Kidney epithelial cell (primary cell): ENCODE measurements at regions not wholly inside any gene's neighbourhood (a gene's known extent, or its start where the extent isn't known, plus 50 kb on each side); places are given as distances from the start of the nearest gene placed in this dataset.

Source experiments
- DNase-seq: peaks from one replicate; pipeline ENCODE4 v3.0.0-alpha.2; 2010; ENCODE audit warnings: low read depth
- H3K27me3 ChIP-seq: 2 replicates; pipeline ENCODE4 v1.6.0; 2011; ENCODE audit warnings: low read length; ENCODE audit not compliant: control insufficient read depth, insufficient read depth
- H3K36me3 ChIP-seq: 2 replicates; pipeline ENCODE4 v1.5.1; 2011; ENCODE audit warnings: low read length; ENCODE audit not compliant: control insufficient read depth, insufficient read depth
- H3K4me3 ChIP-seq: 2 replicates; pipeline ENCODE4 v1.5.1; 2011; ENCODE audit warnings: low read depth, mild to moderate bottlenecking, control low read depth, low read length
- TF ChIP-seq, protein P1 (sequence below): IDR thresholded peaks from 2 replicates; pipeline ENCODE4 v1.5.1; 2011; ENCODE audit warnings: mild to moderate bottlenecking, moderate library complexity, low read length, control low read depth, inconsistent platforms; ENCODE audit not compliant: insufficient read depth, poor library complexity, severe bottlenecking

DNA sequence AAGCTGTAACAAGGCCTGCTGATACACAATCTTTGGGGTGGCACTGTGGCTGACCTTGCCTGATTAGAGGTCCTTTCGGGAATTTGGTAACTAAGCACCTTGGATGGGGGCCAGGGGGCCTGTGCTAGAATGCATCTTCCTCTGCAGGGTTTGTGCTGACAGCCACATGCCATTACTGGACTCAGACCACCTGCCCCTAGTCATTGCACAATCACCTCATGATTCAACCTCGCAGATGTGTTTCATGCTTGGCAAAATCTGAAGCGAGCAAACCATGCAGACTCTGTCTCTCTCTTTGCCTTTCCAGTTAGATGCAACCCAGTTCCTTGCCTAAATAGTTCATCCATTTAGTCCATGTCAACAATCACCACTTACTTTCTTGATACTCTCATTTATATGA lies 96.5 kb upstream of the ERCC6L2 start:
- TF ChIP-seq, protein P1, sequence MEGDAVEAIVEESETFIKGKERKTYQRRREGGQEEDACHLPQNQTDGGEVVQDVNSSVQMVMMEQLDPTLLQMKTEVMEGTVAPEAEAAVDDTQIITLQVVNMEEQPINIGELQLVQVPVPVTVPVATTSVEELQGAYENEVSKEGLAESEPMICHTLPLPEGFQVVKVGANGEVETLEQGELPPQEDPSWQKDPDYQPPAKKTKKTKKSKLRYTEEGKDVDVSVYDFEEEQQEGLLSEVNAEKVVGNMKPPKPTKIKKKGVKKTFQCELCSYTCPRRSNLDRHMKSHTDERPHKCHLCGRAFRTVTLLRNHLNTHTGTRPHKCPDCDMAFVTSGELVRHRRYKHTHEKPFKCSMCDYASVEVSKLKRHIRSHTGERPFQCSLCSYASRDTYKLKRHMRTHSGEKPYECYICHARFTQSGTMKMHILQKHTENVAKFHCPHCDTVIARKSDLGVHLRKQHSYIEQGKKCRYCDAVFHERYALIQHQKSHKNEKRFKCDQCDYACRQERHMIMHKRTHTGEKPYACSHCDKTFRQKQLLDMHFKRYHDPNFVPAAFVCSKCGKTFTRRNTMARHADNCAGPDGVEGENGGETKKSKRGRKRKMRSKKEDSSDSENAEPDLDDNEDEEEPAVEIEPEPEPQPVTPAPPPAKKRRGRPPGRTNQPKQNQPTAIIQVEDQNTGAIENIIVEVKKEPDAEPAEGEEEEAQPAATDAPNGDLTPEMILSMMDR = no peak
- H3K4me3 ChIP-seq = no peak overlapping the region
- no peaks in the 10 kb centered on the region for H3K36me3 ChIP-seq
- H3K27me3 ChIP-seq = no peaks in the 10 kb centered on the region
- DNase-seq = peak; percentile 74

DNA sequence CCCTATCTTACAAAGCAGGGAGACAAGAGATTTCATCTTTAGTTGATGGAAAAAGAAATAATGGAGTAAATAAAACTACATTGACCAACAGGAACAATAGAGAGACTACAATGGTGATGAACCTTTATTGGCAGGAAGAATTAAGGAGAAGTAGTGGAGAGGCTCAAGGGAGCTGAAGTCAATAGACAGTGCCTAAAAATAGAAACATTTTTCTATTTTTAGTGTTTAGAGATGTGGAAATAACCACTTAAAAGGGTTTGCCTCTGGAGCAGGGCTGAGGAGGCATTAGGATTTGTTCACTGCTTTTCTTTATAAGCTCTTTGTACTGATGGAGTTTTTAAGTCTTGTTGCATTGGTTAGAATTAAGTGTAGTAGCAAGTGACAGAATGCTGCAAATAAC lies 98.4 kb upstream of the ERCC6L2 start:
- H3K36me3 ChIP-seq = no peaks in the 10 kb centered on the region
- TF ChIP-seq, protein P1 = no peak
- no peak overlapping the region for H3K4me3 ChIP-seq
- no peak for DNase-seq
- no peaks in the 10 kb centered on the region for H3K27me3 ChIP-seq

DNA sequence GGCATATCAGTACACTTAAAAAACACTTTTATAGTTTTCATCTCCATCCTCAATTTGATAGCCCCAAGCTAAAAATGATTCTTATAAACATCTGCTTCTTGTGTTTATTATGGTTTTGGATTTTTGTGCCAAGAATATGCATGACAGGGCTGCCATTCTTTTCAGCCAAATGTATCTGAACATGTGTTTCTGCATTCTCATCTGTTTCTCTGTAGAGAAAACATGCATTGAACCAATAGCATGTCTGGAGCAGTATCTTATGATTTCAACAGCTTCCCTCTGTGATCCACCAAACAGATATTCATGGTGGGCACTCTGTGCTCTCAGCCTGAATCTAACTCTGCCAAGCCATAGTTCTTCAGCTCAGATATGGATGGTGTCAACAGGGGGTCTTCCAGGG lies 99.3 kb upstream of the ERCC6L2 start:
- DNase-seq = no peak
- H3K27me3 ChIP-seq = no peaks in the 10 kb centered on the region
- no peaks in the 10 kb centered on the region for H3K36me3 ChIP-seq
- TF ChIP-seq, protein P1 = no peak
- no peak overlapping the region for H3K4me3 ChIP-seq

DNA sequence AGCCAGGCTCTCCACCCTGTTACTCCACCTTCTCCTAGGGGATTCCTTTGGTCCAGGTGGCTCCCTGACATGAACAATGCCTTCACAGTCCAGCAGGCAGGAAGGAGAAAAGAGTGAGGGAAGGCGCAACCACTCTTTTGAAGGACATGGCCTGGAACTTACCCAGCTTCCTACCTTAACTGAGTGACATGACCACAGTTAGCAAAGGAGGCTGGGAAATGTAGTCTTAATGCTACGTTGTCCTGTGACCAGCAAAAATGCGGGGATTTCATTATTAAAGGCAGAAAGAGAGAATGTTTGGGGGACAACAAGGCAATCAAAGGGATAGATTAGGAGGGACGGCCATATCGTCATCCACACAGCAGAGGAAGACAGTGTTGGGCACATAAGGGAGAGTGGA lies 100.3 kb upstream of the ERCC6L2 start:
- TF ChIP-seq, protein P1 = no peak
- no peak for DNase-seq
- no peak overlapping the region for H3K4me3 ChIP-seq
- H3K36me3 ChIP-seq = no peaks in the 10 kb centered on the region
- no peaks in the 10 kb centered on the region for H3K27me3 ChIP-seq

DNA sequence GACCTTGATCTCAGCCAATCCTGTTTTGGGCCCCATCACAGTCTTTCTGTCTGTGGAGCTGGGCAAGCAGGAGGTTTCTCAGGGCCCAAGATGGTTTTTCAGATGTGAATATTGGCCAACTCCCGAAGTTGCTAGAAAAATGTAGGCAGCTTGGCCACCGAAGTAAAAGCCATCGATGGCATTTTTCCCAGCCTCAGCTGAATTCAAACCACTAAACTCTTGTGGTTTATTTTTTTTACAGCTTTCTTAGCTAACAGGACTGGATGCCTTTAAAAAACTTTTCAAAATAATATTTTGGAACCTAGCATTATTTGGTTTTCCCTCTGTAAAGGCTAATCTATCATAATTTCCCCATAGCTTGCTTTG lies 102.5 kb upstream of the ERCC6L2 start:
- H3K4me3 ChIP-seq = no peak overlapping the region

More for the DNA sequence above, 102.5 kb upstream of the ERCC6L2 start:
- no peaks in the 10 kb centered on the region for H3K27me3 ChIP-seq
- no peaks in the 10 kb centered on the region for H3K36me3 ChIP-seq
- TF ChIP-seq, protein P1 = no peak
- DNase-seq = no peak
